CD4-positive, alpha-beta T cell treated with Interleukin-2 at 100 ng/mL for 4 hours (primary cell): ENCODE measurements at regions not wholly inside any gene's neighbourhood (a gene's known extent, or its start where the extent isn't known, plus 50 kb on each side); places are given as distances from the start of the nearest gene placed in this dataset.

Experiments used
- DNase-seq: peaks from one replicate; pipeline ENCODE4 v3.0.0-alpha.2; 2020; ENCODE audit warnings: low spot score

- no peak for DNase-seq
Measured at GRCh38 chr13:89737051-89737450, 1610.4 kb upstream of the MIR17HG start.

GRCh38 chr13:89738072-89738471 lies 1609.4 kb upstream of the MIR17HG start:
- DNase-seq, result no peak

- no peak for DNase-seq
Measured at GRCh38 chr13:89740994-89741685, 1606.3 kb upstream of the MIR17HG start.

GRCh38 chr13:89746554-89746953 lies 1600.9 kb upstream of the MIR17HG start:
- no peak for DNase-seq

- no peak for DNase-seq
Measured at GRCh38 chr13:89748716-89749115, 1598.8 kb upstream of the MIR17HG start.

GRCh38 chr13:89749888-89750287 lies 1597.6 kb upstream of the MIR17HG start:
- DNase-seq, result no peak

GRCh38 chr13:89750371-89750770 lies 1597.1 kb upstream of the MIR17HG start:
- no peak for DNase-seq

- no peak for DNase-seq
Measured at GRCh38 chr13:89751432-89751930, 1596.0 kb upstream of the MIR17HG start.

- DNase-seq, result no peak
Measured at GRCh38 chr13:89752394-89752793, 1595.1 kb upstream of the MIR17HG start.

- no peak for DNase-seq
Measured at GRCh38 chr13:89755729-89756492, 1591.6 kb upstream of the MIR17HG start.

GRCh38 chr13:89763005-89763404 lies 1584.5 kb upstream of the MIR17HG start:
- no peak for DNase-seq

- no peak for DNase-seq
Measured at GRCh38 chr13:89783221-89783755, 1564.2 kb upstream of the MIR17HG start.

GRCh38 chr13:89784161-89784809 lies 1563.2 kb upstream of the MIR17HG start:
- no peak for DNase-seq

- no peak for DNase-seq
Measured at GRCh38 chr13:89786531-89786930, 1561.0 kb upstream of the MIR17HG start.

GRCh38 chr13:89790696-89791095 lies 1556.8 kb upstream of the MIR17HG start:
- no peak for DNase-seq

GRCh38 chr13:89791971-89792630 lies 1555.4 kb upstream of the MIR17HG start:
- no peak for DNase-seq

GRCh38 chr13:89796196-89796595 lies 1551.3 kb upstream of the MIR17HG start:
- DNase-seq, result no peak

- no peak for DNase-seq
Measured at GRCh38 chr13:89803839-89804238, 1543.6 kb upstream of the MIR17HG start.

GRCh38 chr13:89806594-89806993 lies 1540.9 kb upstream of the MIR17HG start:
- no peak for DNase-seq

GRCh38 chr13:89812856-89813255 lies 1534.6 kb upstream of the MIR17HG start:
- DNase-seq, result no peak

GRCh38 chr13:89816404-89816803 lies 1531.1 kb upstream of the MIR17HG start:
- DNase-seq, result no peak

GRCh38 chr13:89822467-89822866 lies 1525.0 kb upstream of the MIR17HG start:
- no peak for DNase-seq
